Spleen (tissue), 7 donors: ENCODE measurements at regions not wholly inside any gene's neighbourhood (a gene's known extent, or its start where the extent isn't known, plus 50 kb on each side); places are given as distances from the start of the nearest gene placed in this dataset.

Source experiments
- POLR2A ChIP-seq, 3 donors: fragments of 450-650 bp; IDR thresholded peaks; one replicate each; pipeline ENCODE4 v1.5.1; 2017; ENCODE audit warnings: antibody characterized with exemption in 3 of 3, mild to moderate bottlenecking in 1 of 3
- POLR2AphosphoS5 ChIP-seq, 3 donors: sonication (generic); formaldehyde crosslinking; IDR thresholded peaks; one replicate each; pipeline ENCODE4 v1.5.1; 2017; ENCODE audit warnings: antibody characterized with exemption in 3 of 3
- TF ChIP-seq, protein P1 (sequence below), 11 experiments: fragments of 200-600 bp in 7 of 11; fragments of 450-650 bp in 4 of 11; sonication (generic) in 4 of 11; IDR thresholded peaks in 8 of 11; conservative IDR thresholded peaks in 3 of 11; 1 replicate in 7 of 11; 2 replicates in 4 of 11; pipeline versions ENCODE4 v1.4.0 to v1.8.0; 2016 to 2021; ENCODE audit warnings: antibody characterized with exemption in 11 of 11, inconsistent platforms in 4 of 11, mild to moderate bottlenecking in 1 of 11
- donor health status: DM: no; HTN: no; CAD: no; lungs with moderate emphysema.
- donor health status: DM: no; HTN: no; CAD: no.
- donor health status: DM: no; HTN: no; CAD: no.

DNA sequence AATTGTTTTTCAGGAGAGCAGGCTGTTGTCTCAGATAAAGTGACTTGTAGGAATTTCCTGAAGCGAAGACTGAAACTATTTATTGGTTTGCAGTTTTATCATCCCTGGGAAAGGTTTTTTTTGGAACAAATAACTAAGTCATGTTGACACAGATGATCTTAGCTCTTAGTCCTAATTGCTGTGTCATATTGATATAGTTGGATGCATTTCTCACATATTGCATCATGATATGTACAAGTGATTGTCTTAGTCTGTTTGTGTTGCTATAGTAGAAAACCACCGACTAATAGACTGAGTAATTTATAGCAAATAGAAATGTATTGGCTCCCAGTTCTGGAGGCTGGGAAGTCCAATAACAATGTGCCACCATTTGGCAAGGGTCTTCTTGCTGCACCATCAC lies 397.5 kb upstream of the PPP1R2C start:
- TF ChIP-seq, protein P1, sequence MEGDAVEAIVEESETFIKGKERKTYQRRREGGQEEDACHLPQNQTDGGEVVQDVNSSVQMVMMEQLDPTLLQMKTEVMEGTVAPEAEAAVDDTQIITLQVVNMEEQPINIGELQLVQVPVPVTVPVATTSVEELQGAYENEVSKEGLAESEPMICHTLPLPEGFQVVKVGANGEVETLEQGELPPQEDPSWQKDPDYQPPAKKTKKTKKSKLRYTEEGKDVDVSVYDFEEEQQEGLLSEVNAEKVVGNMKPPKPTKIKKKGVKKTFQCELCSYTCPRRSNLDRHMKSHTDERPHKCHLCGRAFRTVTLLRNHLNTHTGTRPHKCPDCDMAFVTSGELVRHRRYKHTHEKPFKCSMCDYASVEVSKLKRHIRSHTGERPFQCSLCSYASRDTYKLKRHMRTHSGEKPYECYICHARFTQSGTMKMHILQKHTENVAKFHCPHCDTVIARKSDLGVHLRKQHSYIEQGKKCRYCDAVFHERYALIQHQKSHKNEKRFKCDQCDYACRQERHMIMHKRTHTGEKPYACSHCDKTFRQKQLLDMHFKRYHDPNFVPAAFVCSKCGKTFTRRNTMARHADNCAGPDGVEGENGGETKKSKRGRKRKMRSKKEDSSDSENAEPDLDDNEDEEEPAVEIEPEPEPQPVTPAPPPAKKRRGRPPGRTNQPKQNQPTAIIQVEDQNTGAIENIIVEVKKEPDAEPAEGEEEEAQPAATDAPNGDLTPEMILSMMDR (IDR thresholded peaks at IDR 0.05 in 8 of 11, conservative IDR thresholded peaks at IDR 0.05 in 3 of 11), result no peak
- TF ChIP-seq POLR2A (IDR thresholded peaks at IDR 0.05) (no peak), POLR2AphosphoS5 (IDR thresholded peaks at IDR 0.05) (no peak)
